Central memory CD4-positive, alpha-beta T cell (primary cell): ENCODE measurements at regions not wholly inside any gene's neighbourhood (a gene's known extent, or its start where the extent isn't known, plus 50 kb on each side); places are given as distances from the start of the nearest gene placed in this dataset.
"Not testable (repeated sequence)": the region's sequence is repeated elsewhere in the genome, so short reads cannot be mapped to it uniquely, and the experiment has no call there.

ENCODE experiments used
- DNase-seq: peaks from one replicate; pipeline ENCODE4 v3.0.0; 2022

- peak; percentile 7 for DNase-seq
Observed at GRCh38 chrX:13474164-13474516, 95.3 kb upstream of the EGFL6 start.

GRCh38 chrX:13473442-13474163, 95.8 kb upstream of the EGFL6 start:
- DNase-seq: no peak

- DNase-seq: no peak
Observed at GRCh38 chrX:13472975-13473374, 96.4 kb upstream of the EGFL6 start.

- DNase-seq: no peak
Observed at GRCh38 chrX:13471269-13471668, 98.1 kb upstream of the EGFL6 start.

GRCh38 chrX:13470685-13470977, 98.8 kb upstream of the EGFL6 start:
- DNase-seq: no peak

GRCh38 chrX:13469963-13470684, 99.3 kb upstream of the EGFL6 start:
- no peak for DNase-seq

- DNase-seq: no peak
Observed at GRCh38 chrX:13468096-13468495, 101.3 kb upstream of the EGFL6 start.

GRCh38 chrX:13467243-13467642, 102.2 kb upstream of the EGFL6 start:
- no peak for DNase-seq

GRCh38 chrX:13464599-13465275, 104.7 kb upstream of the EGFL6 start:
- no peak for DNase-seq

GRCh38 chrX:13463608-13464007, 105.8 kb upstream of the EGFL6 start:
- no peak for DNase-seq

- DNase-seq: no peak
Observed at GRCh38 chrX:13452283-13452682, 117.1 kb upstream of the EGFL6 start.

- no peak for DNase-seq
Observed at GRCh38 chrX:13449441-13449840, 120.0 kb upstream of the EGFL6 start.

- DNase-seq: no peak
Observed at GRCh38 chrX:13448941-13449340, 120.5 kb upstream of the EGFL6 start.

GRCh38 chrX:13441608-13442007, 121.8 kb upstream of the ATXN3L start:
- DNase-seq: not testable (repeated sequence)

GRCh38 chrX:13440176-13440575, 120.3 kb upstream of the ATXN3L start:
- no peak for DNase-seq

- no peak for DNase-seq
Observed at GRCh38 chrX:13433298-13433605, 113.4 kb upstream of the ATXN3L start.

- no peak for DNase-seq
Observed at GRCh38 chrX:13432414-13433297, 112.8 kb upstream of the ATXN3L start.

- DNase-seq: no peak
Observed at GRCh38 chrX:13430136-13430827, 110.4 kb upstream of the ATXN3L start.

GRCh38 chrX:13428053-13428786, 108.4 kb upstream of the ATXN3L start:
- DNase-seq: no peak

GRCh38 chrX:13427441-13428052, 107.7 kb upstream of the ATXN3L start:
- DNase-seq: no peak

GRCh38 chrX:13420545-13421183, 100.8 kb upstream of the ATXN3L start:
- DNase-seq: no peak
